A549 (cell line): ENCODE measurements at regions not wholly inside any gene's neighbourhood (a gene's known extent, or its start where the extent isn't known, plus 50 kb on each side); places are given as distances from the start of the nearest gene placed in this dataset.

Source experiments
- CTCF ChIP-seq: fragments of >200 bp; sonication (Bioruptor Twin); formaldehyde crosslinking; IDR thresholded peaks from 3 replicates; pipeline ENCODE4 v1.5.1; 2016
- E2F6 ChIP-seq: IDR thresholded peaks from 2 replicates; pipeline ENCODE4 v1.6.1; 2012; ENCODE audit warnings: low read depth, borderline replicate concordance
- MYC ChIP-seq: IDR thresholded peaks from 2 replicates; pipeline ENCODE4 v1.6.1; 2012; ENCODE audit warnings: mild to moderate bottlenecking, inconsistent platforms, low read length, improper control_type of control experiment, borderline replicate concordance
- PBX3 ChIP-seq: IDR thresholded peaks from 2 replicates; pipeline ENCODE4 v1.6.1; 2012
- POLR2A ChIP-seq: IDR thresholded peaks from 2 replicates; pipeline ENCODE4 v1.6.1; 2012; ENCODE audit warnings: mild to moderate bottlenecking, low read length
- RCOR1 ChIP-seq: fragments of 150-350 bp; IDR thresholded peaks from 2 replicates; pipeline ENCODE4 v1.6.1; 2014; ENCODE audit warnings: antibody characterized with exemption, low read length, low read depth
- RFX5 ChIP-seq: fragments of 450-650 bp; IDR thresholded peaks from 2 replicates; pipeline ENCODE4 v1.7.1; 2014; ENCODE audit warnings: antibody characterized with exemption, mild to moderate bottlenecking, moderate library complexity
- SREBF2 ChIP-seq: fragments of 450-650 bp; IDR thresholded peaks from 2 replicates; pipeline ENCODE4 v1.6.1; 2014; ENCODE audit warnings: mild to moderate bottlenecking, moderate library complexity
- ZFP36 ChIP-seq: fragments of 450-650 bp; IDR thresholded peaks from 2 replicates; pipeline ENCODE4 v1.6.1; 2014; ENCODE audit warnings: borderline replicate concordance; ENCODE audit not compliant: partially characterized antibody

- no peak for TF ChIP-seq E2F6
- TF ChIP-seq CTCF, result no peak
- no peak for TF ChIP-seq POLR2A
- TF ChIP-seq RCOR1, result no peak
- TF ChIP-seq ZFP36, result no peak
- TF ChIP-seq MYC, result no peak
- no peak for TF ChIP-seq PBX3
- no peak for TF ChIP-seq RFX5
- TF ChIP-seq SREBF2, result no peak
Measured at GRCh38 chr3:64917914-64918453, 230.2 kb upstream of the ADAMTS9 start.
